Activated CD4-positive, alpha-beta T cell treated with anti-CD3 and anti-CD28 coated beads, Interleukin-2, amount 10 ng/mL, durations not matched to agents 24 days and 14 days (primary cell): ENCODE measurements at regions not wholly inside any gene's neighbourhood (a gene's known extent, or its start where the extent isn't known, plus 50 kb on each side); places are given as distances from the start of the nearest gene placed in this dataset.
"Not testable (repeated sequence)": the region's sequence is repeated elsewhere in the genome, so short reads cannot be mapped to it uniquely, and the experiment has no call there.

Experiments
- DNase-seq: peaks from one replicate; pipeline ENCODE4 v3.0.0; 2022
- H3K27ac Mint-ChIP-seq: one replicate; pipeline ENCODE4 v1.8.0; 2022; ENCODE audit warnings: mild to moderate bottlenecking, mixed read lengths
- H3K27me3 Mint-ChIP-seq: one replicate; pipeline ENCODE4 v1.8.0; 2022; ENCODE audit warnings: mixed read lengths
- H3K36me3 Mint-ChIP-seq: one replicate; pipeline ENCODE4 v1.8.0; 2022; ENCODE audit warnings: low read depth, mild to moderate bottlenecking, mixed read lengths
- H3K4me1 Mint-ChIP-seq: one replicate; pipeline ENCODE4 v1.8.0; 2021; ENCODE audit warnings: mixed read lengths
- H3K4me3 Mint-ChIP-seq: one replicate; pipeline ENCODE4 v1.8.0; 2022; ENCODE audit warnings: mild to moderate bottlenecking, moderate library complexity, mixed read lengths
- H3K9me3 Mint-ChIP-seq: one replicate; pipeline ENCODE4 v1.8.0; 2021; ENCODE audit warnings: mixed read lengths
- intact Hi-C: fragments of 100-400 bp; cut with micrococcal nuclease; formaldehyde crosslinking; loops from one replicate; pipeline ENCODE4 v1.15.1; 2023

DNA sequence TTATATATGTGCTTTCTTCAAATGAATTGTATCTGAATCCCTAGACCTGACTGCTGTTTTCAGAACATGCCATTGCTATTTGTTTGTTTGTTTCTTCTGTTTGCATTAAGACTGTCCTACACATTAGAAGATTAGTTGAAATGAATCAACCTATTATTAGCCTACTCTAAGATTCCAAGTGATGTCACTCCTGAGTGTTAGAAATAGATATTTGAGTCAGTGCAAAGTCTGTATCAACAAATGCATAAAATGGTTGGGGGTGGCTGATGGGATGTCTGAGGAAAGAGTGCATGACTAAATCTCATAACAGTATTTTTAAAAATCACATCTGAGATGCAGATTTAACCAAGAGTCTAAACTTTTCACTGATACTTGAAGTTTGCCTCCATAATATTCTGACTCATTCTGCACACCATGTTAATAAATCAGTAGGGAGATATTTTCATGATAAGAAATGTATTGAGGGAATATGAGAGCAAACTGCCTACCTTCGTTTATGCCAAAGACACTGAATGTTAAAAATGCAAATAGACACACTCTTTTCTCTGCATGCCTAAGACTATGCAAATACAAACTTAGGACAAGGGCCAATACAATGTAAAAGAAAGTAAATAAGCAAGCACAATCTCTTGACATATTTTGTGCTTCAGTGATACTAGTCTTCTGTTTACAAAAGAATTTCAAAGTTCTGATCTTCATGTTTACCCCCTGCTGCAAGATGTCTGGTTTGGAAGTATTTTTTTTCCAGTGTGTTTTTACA lies 253.3 kb downstream of the LIG4 start:
- Mint-ChIP-seq H3K36me3 (no peaks in the 10 kb centered on the region), H3K27ac (no peak overlapping the region), H3K4me3 (no peak overlapping the region), H3K4me1 (no peaks in the 10 kb centered on the region), H3K27me3 (no peaks in the 10 kb centered on the region), H3K9me3 (no peaks in the 10 kb centered on the region)
- DNase-seq, result no peak
- intact Hi-C loops, result no loop called here

- H3K36me3 Mint-ChIP-seq, result no peaks in the 10 kb centered on the region
- H3K9me3 Mint-ChIP-seq, result no peaks in the 10 kb centered on the region
- H3K4me3 Mint-ChIP-seq, result no peak overlapping the region
- no peaks in the 10 kb centered on the region for H3K27me3 Mint-ChIP-seq
- intact Hi-C loops, result no loop called here
- no peak overlapping the region for H3K27ac Mint-ChIP-seq
- no peaks in the 10 kb centered on the region for H3K4me1 Mint-ChIP-seq
- DNase-seq, result no peak
These were observed 255.0 kb downstream of the LIG4 start for GRCh38 chr13:107960301-107960700.

- no peak for DNase-seq
- intact Hi-C loops, result no loop called here
- Mint-ChIP-seq H3K9me3 (no peaks in the 10 kb centered on the region), H3K27ac (no peak overlapping the region), H3K4me1 (no peaks in the 10 kb centered on the region), H3K36me3 (no peaks in the 10 kb centered on the region), H3K27me3 (no peaks in the 10 kb centered on the region), H3K4me3 (no peak overlapping the region)
These were observed 258.4 kb downstream of the LIG4 start for GRCh38 chr13:107956889-107957288.

- no peaks in the 10 kb centered on the region for H3K36me3 Mint-ChIP-seq
- H3K4me1 Mint-ChIP-seq, result no peaks in the 10 kb centered on the region
- no peak for DNase-seq
- no peak overlapping the region for H3K27ac Mint-ChIP-seq
- H3K4me3 Mint-ChIP-seq, result no peak overlapping the region
- intact Hi-C loops, result no loop called here
- H3K27me3 Mint-ChIP-seq, result no peaks in the 10 kb centered on the region
- H3K9me3 Mint-ChIP-seq, result no peaks in the 10 kb centered on the region
These were observed 273.2 kb downstream of the LIG4 start for GRCh38 chr13:107942030-107942617.

DNA sequence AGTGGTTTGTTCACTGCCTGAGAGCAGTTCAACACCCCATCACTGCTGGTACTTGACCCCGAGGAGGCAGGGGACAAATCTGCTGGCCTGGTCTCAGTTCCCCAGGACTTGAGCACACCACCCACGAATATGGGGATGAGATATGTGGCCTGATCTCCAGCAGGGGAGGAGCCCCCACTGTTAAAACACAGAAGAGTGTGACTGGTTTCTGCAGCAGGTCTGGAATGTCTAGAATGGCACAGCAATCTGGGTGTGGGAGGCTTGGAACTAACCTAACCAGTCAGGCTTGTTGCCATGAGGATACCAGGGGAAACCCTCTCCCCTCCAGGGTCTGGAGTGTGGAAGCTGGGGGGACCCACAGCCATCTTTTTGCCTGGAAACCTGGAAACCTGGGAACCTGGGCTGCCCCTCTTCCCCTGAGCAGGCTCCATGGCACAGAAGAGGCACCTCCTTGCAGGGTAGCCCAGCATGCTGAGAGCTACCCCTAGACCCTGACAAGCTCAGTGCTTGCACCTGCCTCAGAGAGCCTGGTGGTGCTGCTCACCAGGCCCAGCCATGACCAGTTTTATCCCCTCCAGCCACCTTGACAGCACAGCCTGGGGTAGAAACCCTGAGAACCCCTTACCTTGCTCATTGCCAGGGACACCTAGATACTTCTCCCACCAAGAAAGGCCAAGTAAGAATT lies 273.8 kb downstream of the LIG4 start:
- DNase-seq, result no peak
- intact Hi-C loops, result no loop called here
- Mint-ChIP-seq H3K9me3 (no peaks in the 10 kb centered on the region), H3K36me3 (no peaks in the 10 kb centered on the region), H3K4me1 (no peaks in the 10 kb centered on the region), H3K4me3 (no peak overlapping the region), H3K27ac (no peak overlapping the region), H3K27me3 (no peaks in the 10 kb centered on the region)

DNA sequence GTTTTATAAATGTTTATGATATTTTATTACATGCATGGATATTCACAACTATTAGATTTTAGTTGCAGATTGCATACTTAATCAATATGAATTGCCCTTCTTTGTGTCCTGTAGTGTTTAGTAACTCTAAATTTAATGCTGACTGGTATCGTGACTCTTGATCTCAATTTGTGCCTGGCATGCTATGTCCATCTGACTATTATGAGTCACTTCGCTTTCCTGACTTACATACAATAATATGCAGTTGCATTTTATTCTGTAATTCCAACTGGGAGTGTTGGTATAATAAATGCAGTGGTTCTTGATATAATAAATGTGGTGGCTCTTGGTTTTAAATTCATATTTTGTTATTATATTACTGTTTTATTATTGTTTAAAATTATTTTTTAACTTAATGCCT lies 277.5 kb downstream of the LIG4 start:
- Mint-ChIP-seq H3K4me3 (no peak overlapping the region), H3K4me1 (no peaks in the 10 kb centered on the region), H3K27me3 (no peaks in the 10 kb centered on the region), H3K36me3 (no peaks in the 10 kb centered on the region), H3K27ac (no peak overlapping the region), H3K9me3 (no peaks in the 10 kb centered on the region)
- no peak for DNase-seq
- intact Hi-C loops, result no loop called here

DNA sequence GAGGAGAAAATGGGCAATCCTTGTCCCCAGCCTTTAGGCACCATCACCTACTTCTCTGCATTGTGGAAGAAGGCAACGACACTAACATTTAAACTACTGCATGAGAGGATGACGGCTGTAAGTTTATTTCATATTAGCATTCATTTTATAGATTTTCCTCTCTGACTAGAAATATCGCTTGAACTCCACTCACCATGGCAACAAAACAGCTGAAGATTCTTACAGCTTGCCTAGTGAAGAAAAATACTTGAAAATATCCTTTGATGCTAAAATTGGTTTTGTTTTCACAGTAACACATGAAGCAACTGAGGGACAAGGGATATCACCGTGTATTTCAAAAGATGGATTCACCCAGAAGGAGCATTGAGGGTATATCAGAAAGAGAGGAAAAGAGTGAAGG lies 284.3 kb downstream of the LIG4 start:
- no peak overlapping the region for H3K27ac Mint-ChIP-seq
- intact Hi-C loops, result no loop called here

DNA sequence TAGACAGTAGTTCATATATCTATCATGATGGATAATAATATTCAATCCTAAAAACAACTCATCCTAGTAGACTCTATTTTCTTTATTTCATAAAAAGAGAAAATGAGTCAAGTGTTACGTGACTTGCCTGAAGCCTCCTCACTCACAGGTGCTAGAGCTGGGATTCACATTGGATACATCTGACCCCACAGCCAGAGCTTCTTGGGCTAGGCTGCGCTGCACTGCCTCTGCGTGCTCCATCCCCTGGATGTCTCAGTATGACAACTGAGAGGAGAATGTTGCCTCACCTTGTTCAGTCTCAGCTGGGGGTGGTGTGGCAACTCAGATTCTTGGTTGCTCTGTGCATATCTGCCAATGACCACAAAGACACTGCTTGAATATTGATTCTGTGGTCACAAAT lies 286.6 kb downstream of the LIG4 start:
- H3K27ac Mint-ChIP-seq, result no peak overlapping the region
- H3K4me1 Mint-ChIP-seq, result no peaks in the 10 kb centered on the region
- H3K27me3 Mint-ChIP-seq, result no peaks in the 10 kb centered on the region
- no peaks in the 10 kb centered on the region for H3K36me3 Mint-ChIP-seq
- no peak overlapping the region for H3K4me3 Mint-ChIP-seq
- DNase-seq, result no peak
- peaks cover 4% of the 10 kb centered on the region for H3K9me3 Mint-ChIP-seq
- intact Hi-C loops, result no loop called here

More for the DNA sequence above, 284.3 kb downstream of the LIG4 start:
- no peaks in the 10 kb centered on the region for H3K27me3 Mint-ChIP-seq
- H3K4me3 Mint-ChIP-seq, result no peak overlapping the region
- H3K36me3 Mint-ChIP-seq, result no peaks in the 10 kb centered on the region
- DNase-seq, result no peak
- H3K9me3 Mint-ChIP-seq, result peaks cover 4% of the 10 kb centered on the region
- H3K4me1 Mint-ChIP-seq, result no peaks in the 10 kb centered on the region

GRCh38 chr13:107927557-107927956 lies 287.8 kb downstream of the LIG4 start:
- intact Hi-C loops, result no loop called here
- Mint-ChIP-seq H3K9me3 (peaks cover 4% of the 10 kb centered on the region), H3K4me3 (no peak overlapping the region), H3K27me3 (no peaks in the 10 kb centered on the region), H3K36me3 (no peaks in the 10 kb centered on the region), H3K27ac (no peak overlapping the region), H3K4me1 (no peaks in the 10 kb centered on the region)
- DNase-seq, result no peak

DNA sequence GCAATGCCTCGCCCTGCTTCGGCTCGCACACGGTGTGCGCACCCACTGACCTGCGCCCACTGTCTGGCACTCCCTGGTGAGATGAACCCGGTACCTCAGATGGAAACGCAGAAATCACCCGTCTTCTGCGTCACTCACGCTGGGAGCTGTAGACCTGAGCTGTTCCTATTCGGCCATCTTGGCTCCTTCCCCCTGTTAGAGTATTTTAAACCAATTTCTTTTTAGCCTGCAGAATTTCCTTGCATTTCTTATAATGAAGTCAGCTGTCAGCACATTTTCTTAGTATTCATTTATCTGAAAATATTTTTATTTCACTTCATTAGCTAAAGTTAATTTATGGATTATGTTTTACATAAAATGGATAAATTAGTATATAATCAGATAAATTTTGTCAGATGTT lies 288.8 kb downstream of the LIG4 start:
- H3K4me1 Mint-ChIP-seq, DNase-seq, H3K36me3 Mint-ChIP-seq, H3K27ac Mint-ChIP-seq, intact Hi-C loops, H3K9me3 Mint-ChIP-seq, H3K4me3 Mint-ChIP-seq, H3K27me3 Mint-ChIP-seq: not testable (repeated sequence)

DNA sequence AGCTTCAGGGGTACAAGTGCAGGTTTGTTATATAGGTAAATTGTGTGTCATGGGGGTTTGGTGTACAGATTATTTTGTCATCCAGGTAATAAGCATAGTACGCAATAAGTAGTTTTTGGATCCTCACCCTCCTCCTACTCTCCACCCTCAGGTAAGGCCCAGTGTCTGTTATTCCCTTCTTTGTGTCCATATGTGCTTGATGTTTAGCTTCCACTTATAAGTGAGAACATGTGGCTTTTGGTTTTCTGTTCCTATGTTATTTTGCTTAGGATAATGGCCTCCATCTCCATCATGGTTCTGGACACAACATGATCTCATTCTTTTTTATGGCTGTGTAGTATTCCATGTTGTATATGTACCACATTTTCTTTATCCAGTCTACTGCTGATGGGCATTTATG lies 298.4 kb downstream of the LIG4 start:
- H3K36me3 Mint-ChIP-seq, H3K4me1 Mint-ChIP-seq, H3K9me3 Mint-ChIP-seq, H3K4me3 Mint-ChIP-seq, H3K27me3 Mint-ChIP-seq, H3K27ac Mint-ChIP-seq, DNase-seq, intact Hi-C loops: not testable (repeated sequence)

- Mint-ChIP-seq H3K9me3 (no peaks in the 10 kb centered on the region), H3K27me3 (no peaks in the 10 kb centered on the region), H3K4me1 (no peaks in the 10 kb centered on the region), H3K27ac (no peak overlapping the region), H3K4me3 (no peak overlapping the region), H3K36me3 (no peaks in the 10 kb centered on the region)
- intact Hi-C loops, result no loop called here
- no peak for DNase-seq
These were observed 302.6 kb downstream of the LIG4 start for GRCh38 chr13:107912745-107913144.

GRCh38 chr13:107907065-107907805 lies 308.1 kb downstream of the LIG4 start:
- no peak overlapping the region for H3K4me3 Mint-ChIP-seq
- H3K9me3 Mint-ChIP-seq, result no peaks in the 10 kb centered on the region
- H3K27me3 Mint-ChIP-seq, result no peaks in the 10 kb centered on the region
- no peak for DNase-seq
- intact Hi-C loops, result no loop called here
- no peaks in the 10 kb centered on the region for H3K36me3 Mint-ChIP-seq
- no peak overlapping the region for H3K27ac Mint-ChIP-seq
- H3K4me1 Mint-ChIP-seq, result no peaks in the 10 kb centered on the region

- no peak for DNase-seq
- no peaks in the 10 kb centered on the region for H3K4me1 Mint-ChIP-seq
- H3K27me3 Mint-ChIP-seq, result no peaks in the 10 kb centered on the region
- H3K36me3 Mint-ChIP-seq, result no peaks in the 10 kb centered on the region
- no peak overlapping the region for H3K4me3 Mint-ChIP-seq
- H3K9me3 Mint-ChIP-seq, result no peaks in the 10 kb centered on the region
- H3K27ac Mint-ChIP-seq, result no peak overlapping the region
- intact Hi-C loops, result no loop called here
These were observed 309.2 kb downstream of the LIG4 start for GRCh38 chr13:107906131-107906530.
